HG02798 (cell line): ENCODE measurements at regions not wholly inside any gene's neighbourhood (a gene's known extent, or its start where the extent isn't known, plus 50 kb on each side); places are given as distances from the start of the nearest gene placed in this dataset.
"Not testable (repeated sequence)": the region's sequence is repeated elsewhere in the genome, so short reads cannot be mapped to it uniquely, and the experiment has no call there.

Experiments
- ATAC-seq: cut with Tn5 transposase; IDR thresholded peaks from one replicate; pipeline ENCODE4 v1.9.1; 2021; ENCODE audit warnings: mild to moderate bottlenecking; ENCODE audit not compliant: unreplicated experiment, poor library complexity

DNA sequence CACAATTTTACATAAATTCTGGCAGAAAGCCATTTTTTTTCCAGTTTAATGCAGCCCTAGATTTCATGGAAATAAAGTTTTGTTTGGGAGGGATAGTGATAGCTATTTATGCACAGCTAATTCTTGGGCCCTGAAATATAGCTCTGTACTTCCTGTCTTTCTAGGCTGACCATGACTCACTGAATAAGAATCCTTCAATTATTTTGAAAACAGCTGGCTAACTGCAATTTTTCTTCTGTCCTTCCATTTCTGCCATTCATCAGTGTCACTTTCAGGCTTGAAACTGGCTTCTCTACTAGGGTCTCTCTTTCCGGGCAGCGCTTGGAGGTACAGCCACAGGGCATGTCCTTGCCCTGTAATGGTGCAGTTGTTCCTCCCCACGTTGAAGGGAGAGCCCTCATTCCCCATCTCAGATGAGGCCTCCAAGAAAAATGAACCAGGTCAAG, 97.1 kb upstream of the TMEM178A start:
- ATAC-seq: no peak

- ATAC-seq: no peak
Measured at GRCh38 chr2:39570130-39570555, 95.6 kb upstream of the TMEM178A start.

DNA sequence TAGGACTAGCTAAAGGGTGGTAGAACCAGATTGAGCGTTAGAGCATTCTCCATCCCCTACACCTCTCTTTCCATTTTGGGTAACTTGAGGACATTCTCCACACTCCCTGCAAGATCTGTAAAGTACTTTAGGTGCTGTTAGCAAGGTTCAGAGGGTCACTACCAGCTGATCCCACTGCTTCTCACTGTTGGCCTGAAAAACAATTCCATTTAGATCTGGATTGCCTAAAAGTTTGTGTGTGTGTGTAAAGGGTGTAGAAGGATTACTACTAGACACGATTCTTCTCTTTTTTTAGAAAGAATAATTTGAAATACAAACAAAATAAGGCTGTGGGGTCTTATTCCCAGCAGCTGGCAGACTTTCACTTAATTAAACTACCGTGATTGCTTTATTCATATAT, 95.1 kb upstream of the TMEM178A start:
- no peak for ATAC-seq

GRCh38 chr2:39571111-39571731, 94.5 kb upstream of the TMEM178A start:
- no peak for ATAC-seq

GRCh38 chr2:39573276-39573675, 92.4 kb upstream of the TMEM178A start:
- no peak for ATAC-seq

DNA sequence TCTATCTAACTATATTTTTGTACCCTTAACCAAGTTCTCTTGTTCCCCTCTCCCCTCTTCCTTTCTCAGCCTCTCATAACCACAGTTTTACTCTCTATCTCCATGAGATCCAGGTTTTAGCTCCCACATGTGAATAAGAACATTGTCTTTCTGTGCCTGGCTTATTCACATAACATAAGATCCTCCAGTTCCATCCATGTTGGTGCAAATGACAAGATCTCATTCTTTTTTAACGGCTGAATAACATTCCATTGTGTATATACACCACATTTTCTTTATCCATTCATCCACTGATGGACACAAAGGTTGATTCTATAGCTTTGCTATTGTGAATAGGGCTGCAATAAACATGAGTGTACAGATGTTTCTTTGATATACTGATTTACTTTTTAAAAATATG, 83.9 kb upstream of the TMEM178A start:
- ATAC-seq: no peak

DNA sequence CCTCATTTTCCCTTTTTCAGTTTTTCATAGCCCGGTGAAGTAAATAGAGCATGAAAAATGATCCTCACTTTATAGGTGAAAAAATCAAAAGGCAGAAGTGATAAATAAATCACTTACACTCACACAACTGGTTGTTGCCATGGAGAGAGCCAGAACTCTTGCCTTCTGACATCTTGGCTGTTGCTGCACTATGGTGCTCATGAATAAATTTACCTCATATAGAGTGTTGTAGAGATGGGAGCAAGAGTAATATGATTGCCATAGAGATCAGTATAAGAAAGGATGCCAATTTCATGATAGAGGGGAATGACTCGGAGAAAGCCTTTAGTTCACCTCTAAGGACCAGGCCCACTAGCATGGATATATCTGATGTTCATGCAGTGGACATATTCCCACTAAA, 82.5 kb upstream of the TMEM178A start:
- ATAC-seq: no peak

- no peak for ATAC-seq
Measured at GRCh38 chr2:39583781-39584180, 81.9 kb upstream of the TMEM178A start.

GRCh38 chr2:39584283-39584965, 81.3 kb upstream of the TMEM178A start:
- ATAC-seq: no peak

GRCh38 chr2:39585531-39585930, 80.2 kb upstream of the TMEM178A start:
- not testable (repeated sequence) for ATAC-seq

DNA sequence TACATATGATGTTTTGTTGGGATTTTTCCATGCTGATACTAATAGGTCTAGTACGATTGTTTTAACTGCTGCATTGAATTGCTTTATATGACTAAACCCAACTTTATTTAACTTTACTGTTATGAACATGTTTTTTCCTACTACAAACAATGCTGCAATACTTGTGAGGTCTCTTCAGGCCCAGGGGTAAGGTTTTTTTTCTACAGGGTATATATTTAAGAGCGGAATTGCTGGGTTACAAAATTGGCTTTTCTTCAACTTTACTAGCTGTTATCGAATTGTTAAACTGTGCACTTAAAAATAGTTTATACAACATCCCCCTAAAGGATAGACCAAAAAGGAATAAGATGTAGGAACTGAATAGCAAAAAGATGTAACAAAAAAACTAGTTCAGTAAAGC, 78.5 kb upstream of the TMEM178A start:
- ATAC-seq: no peak

DNA sequence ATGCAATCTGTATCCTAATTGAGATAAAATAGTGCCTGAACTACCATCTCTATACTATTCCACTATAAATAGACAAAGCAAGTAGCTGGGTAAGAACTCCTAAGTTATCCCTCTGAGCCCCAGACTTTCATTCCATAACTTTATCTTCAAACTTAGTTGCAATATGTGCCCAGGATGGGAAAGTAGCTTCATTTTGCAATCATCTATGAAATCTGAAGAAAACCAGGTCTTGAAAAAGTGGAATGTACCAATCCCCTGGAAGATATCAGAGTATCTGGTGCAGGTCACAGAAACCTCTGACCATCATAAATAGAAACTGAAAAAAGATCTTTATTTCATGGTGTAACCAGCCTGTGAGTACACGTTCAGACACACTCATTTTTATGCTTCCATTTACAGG, 78.1 kb upstream of the TMEM178A start:
- ATAC-seq: no peak

- peak; percentile 54 for ATAC-seq
Measured at GRCh38 chr2:39593439-39594393, 72.0 kb upstream of the TMEM178A start.

DNA sequence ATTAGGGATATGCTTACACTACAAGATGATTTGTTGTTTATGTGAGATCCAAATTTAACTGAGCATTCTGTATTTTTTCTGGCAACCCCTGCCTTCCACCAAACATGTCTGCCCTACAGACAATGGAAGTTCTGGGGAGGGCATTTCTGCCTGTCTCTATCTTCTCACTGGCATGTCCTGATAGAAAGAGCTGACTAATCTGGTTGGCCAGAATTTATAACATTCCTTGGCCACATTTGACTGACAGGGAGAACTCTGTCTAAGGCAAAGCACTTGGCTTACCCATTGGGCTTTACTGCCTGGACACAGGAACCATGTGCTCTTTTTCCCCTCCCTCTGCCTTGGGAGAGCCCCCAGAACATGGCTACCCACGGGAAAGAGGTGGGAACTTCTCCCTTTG, 70.6 kb upstream of the TMEM178A start:
- ATAC-seq: no peak

DNA sequence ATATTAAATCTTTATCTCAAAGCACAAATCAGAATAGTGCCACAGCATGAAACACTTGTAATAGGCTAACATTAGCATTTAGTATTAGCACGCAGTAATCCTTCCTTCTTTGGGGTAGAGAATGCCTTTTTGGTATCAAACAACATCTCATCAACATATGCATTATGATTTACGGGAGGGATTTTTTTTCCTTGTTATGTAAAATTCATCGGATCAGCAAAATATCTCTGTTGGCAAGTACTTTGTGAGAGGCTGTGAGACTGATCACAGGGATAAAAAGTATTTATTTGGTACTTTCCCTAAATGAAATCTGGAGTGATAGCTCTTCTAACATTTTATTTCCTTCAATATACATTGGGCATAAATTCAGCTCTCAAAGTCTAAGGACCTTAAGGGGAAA, 68.4 kb upstream of the TMEM178A start:
- no peak for ATAC-seq

DNA sequence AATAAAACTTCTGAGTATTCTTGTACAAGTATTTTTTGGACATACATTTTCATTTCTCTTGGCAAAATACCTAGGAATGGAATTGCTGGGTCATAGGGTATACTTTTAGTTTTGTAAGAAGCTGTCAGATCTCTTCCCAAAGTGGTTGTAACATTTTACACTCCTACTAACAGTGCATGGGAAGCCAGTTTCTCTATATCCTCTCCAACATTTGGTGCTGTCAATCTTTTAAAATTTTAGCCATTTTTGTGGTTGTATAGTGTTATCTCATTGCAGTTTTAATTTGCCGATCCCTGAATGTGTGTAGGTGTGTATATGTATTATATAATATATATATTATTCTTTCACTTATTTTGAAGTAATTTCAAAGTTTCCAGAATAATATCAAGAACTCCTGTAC, 63.1 kb upstream of the TMEM178A start:
- ATAC-seq: no peak

DNA sequence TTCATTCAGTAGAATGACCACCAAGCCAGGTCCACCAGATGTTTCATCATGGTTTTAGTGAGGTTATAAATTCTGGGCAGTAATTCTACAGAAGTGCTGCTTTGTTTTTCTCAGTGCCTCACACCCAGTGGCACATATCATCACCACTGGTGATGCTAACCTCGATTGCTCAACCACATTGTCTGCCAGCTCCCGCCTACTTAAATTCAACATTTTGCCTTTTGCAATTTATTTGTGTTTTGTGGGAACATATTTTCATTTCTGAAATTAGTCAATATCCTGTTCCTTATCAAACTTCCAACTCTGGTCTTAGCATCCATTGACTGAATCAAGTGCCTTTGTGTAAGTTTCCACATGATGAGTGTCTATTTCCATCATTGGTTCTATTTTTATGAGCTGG, 62.3 kb upstream of the TMEM178A start:
- ATAC-seq: no peak

GRCh38 chr2:39604866-39605265, 60.9 kb upstream of the TMEM178A start:
- ATAC-seq: no peak

- no peak for ATAC-seq
Measured at GRCh38 chr2:39606585-39606984, 59.1 kb upstream of the TMEM178A start.

- no peak for ATAC-seq
Measured at GRCh38 chr2:39607538-39608262, 58.0 kb upstream of the TMEM178A start.

DNA sequence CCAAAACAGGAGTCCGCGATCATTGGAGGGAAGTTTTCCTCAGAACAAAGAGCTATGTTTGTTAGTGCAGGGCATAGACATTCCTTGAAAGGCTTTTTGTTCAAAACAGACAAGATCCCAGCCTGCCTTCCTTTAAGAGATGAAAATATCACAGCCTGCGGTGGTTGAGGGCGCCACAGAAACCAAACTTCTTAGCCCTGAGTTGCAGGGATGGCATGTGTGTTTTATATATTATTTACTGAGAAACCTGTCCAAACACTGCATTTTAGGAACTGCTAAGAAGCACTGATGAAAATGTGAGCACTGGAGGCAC, 57.5 kb upstream of the TMEM178A start:
- no peak for ATAC-seq
